GM19468 (cell line): ENCODE measurements at regions not wholly inside any gene's neighbourhood (a gene's known extent, or its start where the extent isn't known, plus 50 kb on each side); places are given as distances from the start of the nearest gene placed in this dataset.

Source experiments
- ATAC-seq: cut with Tn5 transposase; IDR thresholded peaks from one replicate; pipeline ENCODE4 v1.9.1; 2021; ENCODE audit warnings: mild to moderate bottlenecking, moderate library complexity, moderate number of reproducible peaks; ENCODE audit not compliant: unreplicated experiment; ENCODE audit errors: extremely low read depth

- ATAC-seq: no peak
Observed at GRCh38 chr12:77167801-77168200, 102.4 kb upstream of the E2F7 start.

- no peak for ATAC-seq
Observed at GRCh38 chr12:77166696-77167095, 101.3 kb upstream of the E2F7 start.

- no peak for ATAC-seq
Observed at GRCh38 chr12:77163074-77164038, 98.0 kb upstream of the E2F7 start.

- ATAC-seq: no peak
Observed at GRCh38 chr12:77161944-77162343, 96.6 kb upstream of the E2F7 start.

GRCh38 chr12:77160931-77161330, 95.6 kb upstream of the E2F7 start:
- no peak for ATAC-seq

GRCh38 chr12:77153706-77154105, 88.3 kb upstream of the E2F7 start:
- no peak for ATAC-seq

- ATAC-seq: no peak
Observed at GRCh38 chr12:77152623-77153193, 87.3 kb upstream of the E2F7 start.

- no peak for ATAC-seq
Observed at GRCh38 chr12:77151030-77151429, 85.7 kb upstream of the E2F7 start.

GRCh38 chr12:77133566-77133965, 68.2 kb upstream of the E2F7 start:
- no peak for ATAC-seq

GRCh38 chr12:77131977-77132490, 66.7 kb upstream of the E2F7 start:
- no peak for ATAC-seq

- ATAC-seq: no peak
Observed at GRCh38 chr12:77130193-77130592, 64.8 kb upstream of the E2F7 start.

GRCh38 chr12:77124767-77125166, 59.4 kb upstream of the E2F7 start:
- no peak for ATAC-seq

GRCh38 chr12:77122661-77123060, 57.3 kb upstream of the E2F7 start:
- ATAC-seq: no peak

- no peak for ATAC-seq
Observed at GRCh38 chr12:77122236-77122635, 56.9 kb upstream of the E2F7 start.

- no peak for ATAC-seq
Observed at GRCh38 chr12:77120156-77121085, 55.1 kb upstream of the E2F7 start.

- ATAC-seq: no peak
Observed at GRCh38 chr12:77118696-77119095, 53.3 kb upstream of the E2F7 start.

GRCh38 chr12:77116277-77116676, 50.9 kb upstream of the E2F7 start:
- ATAC-seq: no peak

GRCh38 chr12:77115471-77115870, 50.1 kb upstream of the E2F7 start:
- no peak for ATAC-seq
